ENCODE measurements at regions not wholly inside any gene's neighbourhood (a gene's known extent, or its start where the extent isn't known, plus 50 kb on each side); places are given as distances from the start of the nearest gene placed in this dataset.

- TF ChIP-seq CTCF (IDR thresholded peaks at IDR 0.05) (no peak), POLR2A (IDR thresholded peaks at IDR 0.05) (no peak), POLR2AphosphoS5 (IDR thresholded peaks at IDR 0.05) (no peak), EP300 (IDR thresholded peaks at IDR 0.05) (no peak)
These were observed 92.7 kb upstream of the PGRMC2 start for GRCh38 chr4:128380306-128380705.
